Erythroblast (primary cell): ENCODE measurements at regions not wholly inside any gene's neighbourhood (a gene's known extent, or its start where the extent isn't known, plus 50 kb on each side); places are given as distances from the start of the nearest gene placed in this dataset.

Experiments
- GATA1 ChIP-seq: IDR thresholded peaks from 2 replicates; pipeline ENCODE4 v1.6.1; 2011; ENCODE audit warnings: low read depth, mild to moderate bottlenecking, control low read depth, low read length, moderate library complexity
- POLR2A ChIP-seq: IDR thresholded peaks from 2 replicates; pipeline ENCODE4 v1.6.1; 2011; ENCODE audit warnings: mild to moderate bottlenecking, low read length

DNA sequence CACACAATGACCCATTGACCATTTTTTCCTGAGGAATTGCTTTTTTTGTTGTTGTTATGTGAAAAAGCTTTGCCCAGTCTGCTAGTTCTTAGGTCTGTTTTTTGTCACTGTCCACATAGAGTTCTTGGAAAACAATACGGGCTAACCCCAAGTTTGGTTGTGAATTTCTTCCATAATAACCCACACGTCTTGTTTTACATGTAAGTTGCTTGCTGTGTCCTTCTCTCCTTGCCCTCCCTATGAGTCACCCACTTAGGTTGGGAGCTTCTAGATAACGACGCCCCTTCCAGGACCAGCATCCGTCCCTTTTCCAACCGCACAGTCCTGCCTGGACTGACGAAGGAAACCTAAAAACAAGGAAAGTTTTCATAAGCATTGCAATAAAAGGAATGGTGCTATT, 175.3 kb upstream of the HS3ST3A1 start:
- no peak for TF ChIP-seq POLR2A
- no peak for TF ChIP-seq GATA1
